Gastrocnemius medialis (tissue), 4 donors: ENCODE measurements at regions not wholly inside any gene's neighbourhood (a gene's known extent, or its start where the extent isn't known, plus 50 kb on each side); places are given as distances from the start of the nearest gene placed in this dataset.

Experiments
- ATAC-seq, 2 donors: fragments of 150-250 bp; one replicate each; pipeline ENCODE4 v1.9.1; 2016
- DNase-seq, 2 donors: peaks; one replicate each; pipeline ENCODE4 v3.0.0-alpha.2; 2019
- H3K27ac ChIP-seq, 4 donors: fragments of 200-600 bp; sonication (generic); 1 replicate in 1 of 4; 2 replicates in 3 of 4; pipeline ENCODE4 v1.5.1; 2016 to 2018; ENCODE audit warnings: mild to moderate bottlenecking in 2 of 4, moderate library complexity in 1 of 4
- H3K27me3 ChIP-seq, 3 donors: fragments of 200-600 bp; sonication (generic) in 2 of 3; 1 replicate in 1 of 3; 2 replicates in 2 of 3; pipeline versions ENCODE4 v1.5.1 to v1.6.0; 2016 to 2019; ENCODE audit warnings: mild to moderate bottlenecking in 1 of 3, moderate library complexity in 1 of 3
- H3K36me3 ChIP-seq, 2 donors: fragments of 200-600 bp; sonication (generic) in 1 of 2; one replicate each; pipeline ENCODE4 v1.5.1; 2017 to 2018
- H3K4me1 ChIP-seq, 2 donors: fragments of 200-600 bp; sonication (generic) in 1 of 2; one replicate each; pipeline ENCODE4 v1.5.1; 2016 to 2017; ENCODE audit warnings: mild to moderate bottlenecking in 2 of 2
- H3K4me3 ChIP-seq, 4 donors: fragments of 200-600 bp; sonication (generic) in 3 of 4; 1 replicate in 1 of 4; 2 replicates in 3 of 4; pipeline ENCODE4 v1.5.1; 2016 to 2019; ENCODE audit warnings: mild to moderate bottlenecking in 2 of 4
- H3K9me3 ChIP-seq, 3 donors: fragments of 200-600 bp; sonication (generic) in 2 of 3; 1 replicate in 1 of 3; 2 replicates in 2 of 3; pipeline ENCODE4 v1.5.1; 2016 to 2019
- CTCF ChIP-seq, 5 experiments: fragments of 450-650 bp in 3 of 5; fragments of 200-600 bp in 2 of 5; sonication (generic) in 2 of 5; IDR thresholded peaks in 4 of 5; conservative IDR thresholded peaks in 1 of 5; 1 replicate in 4 of 5; 2 replicates in 1 of 5; pipeline ENCODE4 v1.5.1; 2016 to 2019; ENCODE audit warnings: antibody characterized with exemption in 5 of 5, mild to moderate bottlenecking in 3 of 5, moderate library complexity in 3 of 5
- POLR2A ChIP-seq, 2 donors: fragments of 450-650 bp; IDR thresholded peaks; one replicate each; pipeline ENCODE4 v1.6.1; 2017; ENCODE audit warnings: antibody characterized with exemption in 2 of 2, mild to moderate bottlenecking in 2 of 2, moderate library complexity in 2 of 2
- in situ Hi-C, 4 donors: fragments of 200-750 bp; cut with MboI; loops; one replicate each; pipeline versions ENCODE4 v1.15.0 to v1.8.0; 2017; ENCODE audit warnings: low sequenced_read_pairs in 4 of 4
- intact Hi-C: fragments of 100-400 bp; cut with DNase I; formaldehyde crosslinking; loops from one replicate; pipeline ENCODE4 v1.15.1; 2023; ENCODE audit warnings: low total_unique reads

- H3K27me3 ChIP-seq: no peaks in the 10 kb centered on the region
- TF ChIP-seq POLR2A (IDR thresholded peaks at IDR 0.05) (no peak), CTCF (IDR thresholded peaks at IDR 0.05 in 4 of 5, conservative IDR thresholded peaks at IDR 0.05 in 1 of 5) (no peak)
- no peaks in the 10 kb centered on the region for H3K4me1 ChIP-seq
- no peak overlapping the region for H3K4me3 ChIP-seq
- no peaks in the 10 kb centered on the region for H3K9me3 ChIP-seq
- ATAC-seq (no peak), DNase-seq (no peak)
- H3K27ac ChIP-seq: no peak overlapping the region
- in situ Hi-C loops (no loop called here), intact Hi-C loops (no loop called here)
- H3K36me3 ChIP-seq: no peaks in the 10 kb centered on the region
Measured at GRCh38 chr15:95182091-95182490, 950.7 kb downstream of the MCTP2 start.

DNA sequence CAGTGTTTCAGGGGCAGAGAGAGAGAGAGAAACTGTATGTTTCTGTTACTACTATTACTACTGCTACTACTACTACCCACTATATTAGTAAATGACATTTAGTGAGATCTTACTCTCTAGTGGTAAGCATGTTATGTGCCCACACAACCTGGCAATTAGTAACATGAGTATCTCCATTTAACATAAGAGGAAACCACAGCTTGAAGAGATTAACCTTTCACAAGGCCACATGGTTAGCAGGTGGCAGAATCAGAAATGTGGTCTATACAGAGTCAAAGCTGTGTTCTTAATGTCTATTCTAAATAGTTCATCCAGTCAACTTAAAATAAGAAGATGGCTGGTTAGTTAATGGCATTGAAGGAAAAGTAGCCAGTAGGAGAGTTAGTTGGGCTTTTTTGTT is 961.6 kb downstream of the MCTP2 start:
- no peak overlapping the region for H3K27ac ChIP-seq
- H3K4me1 ChIP-seq: no peaks in the 10 kb centered on the region
- TF ChIP-seq CTCF (IDR thresholded peaks at IDR 0.05 in 4 of 5, conservative IDR thresholded peaks at IDR 0.05 in 1 of 5) (no peak), POLR2A (IDR thresholded peaks at IDR 0.05) (no peak)
- no peaks in the 10 kb centered on the region for H3K9me3 ChIP-seq
- DNase-seq: no peak
- H3K36me3 ChIP-seq: no peaks in the 10 kb centered on the region
- intact Hi-C loops: no loop called here
- in situ Hi-C loops: no loop called here
- no peaks in the 10 kb centered on the region for H3K27me3 ChIP-seq
- no peak for ATAC-seq
- H3K4me3 ChIP-seq: no peak overlapping the region

DNA sequence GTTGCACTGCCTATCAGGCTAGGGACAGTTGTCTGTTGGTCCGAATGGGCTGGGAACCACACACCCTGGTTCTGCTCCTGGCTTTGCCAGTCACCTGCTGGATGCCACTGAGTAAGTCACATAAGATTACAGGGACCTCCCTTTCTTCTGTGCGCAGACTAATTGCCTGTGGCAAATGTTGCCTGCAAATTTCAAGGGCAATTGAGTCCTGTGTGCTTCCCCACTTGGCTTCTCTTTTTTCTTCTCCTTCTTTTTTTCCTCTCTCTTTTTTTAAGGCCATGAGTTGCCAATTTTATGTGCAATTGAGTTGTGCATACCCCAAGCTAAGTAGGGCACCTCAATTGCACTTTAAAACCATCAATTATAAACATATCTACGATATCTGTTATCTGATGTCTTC is 963.4 kb downstream of the MCTP2 start:
- in situ Hi-C loops: no loop called here

DNA sequence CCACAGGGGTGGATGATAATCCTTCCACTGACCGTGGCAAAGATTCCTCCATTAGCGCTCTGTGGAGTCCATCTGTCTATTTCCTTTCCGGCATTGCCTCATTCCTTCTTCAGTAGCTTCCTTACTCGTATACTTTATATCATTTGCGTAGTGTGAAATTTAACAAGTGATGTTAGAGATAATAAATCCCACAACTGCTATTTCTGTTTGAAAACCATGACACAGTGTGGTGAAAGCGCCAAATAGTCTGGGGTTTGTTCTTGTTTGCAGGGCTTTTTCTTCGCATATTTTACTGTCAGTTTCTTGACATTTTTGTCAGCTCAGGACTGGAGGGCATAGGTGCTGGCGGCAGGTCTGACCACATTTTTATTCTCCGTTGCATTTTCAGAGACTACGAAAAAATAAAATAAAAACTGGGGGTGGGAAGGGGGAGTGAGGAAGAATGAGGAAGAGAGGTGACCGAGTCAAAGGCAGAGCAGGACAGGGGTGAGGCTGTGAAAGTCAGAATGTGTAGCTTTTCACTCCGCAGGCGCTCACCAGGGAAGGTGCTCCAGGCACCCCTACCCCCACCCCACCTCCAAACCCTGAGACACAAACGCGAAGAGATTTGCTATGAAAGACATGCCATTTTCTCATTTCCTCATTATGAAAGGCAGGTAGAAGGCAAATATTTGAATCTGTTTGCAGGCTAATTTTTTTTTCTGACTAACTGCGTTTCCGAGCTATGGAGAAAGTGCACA is 965.0 kb downstream of the MCTP2 start:
- no peak for DNase-seq
- no peaks in the 10 kb centered on the region for H3K36me3 ChIP-seq

More for the DNA sequence above, 963.4 kb downstream of the MCTP2 start:
- no peak for DNase-seq
- H3K27me3 ChIP-seq: no peaks in the 10 kb centered on the region
- intact Hi-C loops: no loop called here
- no peaks in the 10 kb centered on the region for H3K4me1 ChIP-seq
- H3K27ac ChIP-seq: no peak overlapping the region
- H3K36me3 ChIP-seq: no peaks in the 10 kb centered on the region
- no peaks in the 10 kb centered on the region for H3K9me3 ChIP-seq
- TF ChIP-seq POLR2A (IDR thresholded peaks at IDR 0.05) (no peak), CTCF (IDR thresholded peaks at IDR 0.05 in 4 of 5, conservative IDR thresholded peaks at IDR 0.05 in 1 of 5) (no peak)
- ATAC-seq: no peak
- H3K4me3 ChIP-seq: no peak overlapping the region

More for the DNA sequence above, 965.0 kb downstream of the MCTP2 start:
- ATAC-seq: no peak
- Histone ChIP-seq H3K4me3 (no peak overlapping the region), H3K9me3 (no peaks in the 10 kb centered on the region), H3K27me3 (no peaks in the 10 kb centered on the region), H3K27ac (no peak overlapping the region), H3K4me1 (no peaks in the 10 kb centered on the region)
- in situ Hi-C loops (no loop called here), intact Hi-C loops (no loop called here)
- no peak for TF ChIP-seq POLR2A (IDR thresholded peaks at IDR 0.05)
- TF ChIP-seq CTCF (IDR thresholded peaks at IDR 0.05 in 4 of 5, conservative IDR thresholded peaks at IDR 0.05 in 1 of 5): no peak
